Posterior vena cava (tissue), 2 donors: ENCODE measurements at regions not wholly inside any gene's neighbourhood (a gene's known extent, or its start where the extent isn't known, plus 50 kb on each side); places are given as distances from the start of the nearest gene placed in this dataset.
"Not testable (repeated sequence)": the region's sequence is repeated elsewhere in the genome, so short reads cannot be mapped to it uniquely, and the experiment has no call there.

Source experiments
- DNase-seq: peaks from one replicate; pipeline ENCODE4 v3.0.0-alpha.2; 2020; ENCODE audit warnings: low spot score
- intact Hi-C, 2 donors: fragments of 100-400 bp; cut with DNase I; formaldehyde crosslinking; loops; one replicate each; pipeline versions ENCODE4 v1.14.1 to v1.14.2; 2022 to 2023
- donor health status: DM: yes; HTN: yes; CAD: no.
- donor health status: DM: yes; HTN: yes; CAD: no.

DNA sequence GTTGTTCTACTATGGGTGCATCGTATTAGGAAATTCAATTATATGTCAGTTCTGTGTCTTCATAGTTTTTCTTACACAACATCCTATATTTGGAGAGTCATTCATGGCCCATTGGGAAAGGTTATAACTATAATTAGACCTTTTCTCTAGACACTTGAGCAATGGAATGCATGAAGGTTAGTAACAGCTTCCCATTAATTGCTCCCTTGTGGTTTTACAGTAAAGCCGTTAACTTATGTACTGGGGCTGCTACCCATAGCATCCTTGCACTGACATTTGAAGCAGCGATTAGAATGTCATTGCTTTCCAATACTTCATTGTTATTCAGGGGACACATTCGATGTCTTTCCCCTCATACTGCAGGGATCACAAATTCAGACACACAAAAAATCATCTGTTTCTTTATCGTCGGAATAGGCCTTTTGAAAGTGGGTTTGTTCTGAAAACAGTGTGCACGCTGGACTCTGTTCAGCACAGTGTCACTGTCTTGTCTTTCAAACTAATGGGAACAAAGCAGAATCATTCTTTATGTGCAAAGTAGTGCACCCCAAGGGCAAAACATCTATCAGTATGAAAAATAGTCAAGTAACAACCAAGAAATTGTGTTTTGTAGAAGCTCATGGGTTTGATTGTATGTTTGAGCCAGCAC, 634.3 kb upstream of the MAP3K7 start:
- intact Hi-C loops = no loop called here
- no peak for DNase-seq

DNA sequence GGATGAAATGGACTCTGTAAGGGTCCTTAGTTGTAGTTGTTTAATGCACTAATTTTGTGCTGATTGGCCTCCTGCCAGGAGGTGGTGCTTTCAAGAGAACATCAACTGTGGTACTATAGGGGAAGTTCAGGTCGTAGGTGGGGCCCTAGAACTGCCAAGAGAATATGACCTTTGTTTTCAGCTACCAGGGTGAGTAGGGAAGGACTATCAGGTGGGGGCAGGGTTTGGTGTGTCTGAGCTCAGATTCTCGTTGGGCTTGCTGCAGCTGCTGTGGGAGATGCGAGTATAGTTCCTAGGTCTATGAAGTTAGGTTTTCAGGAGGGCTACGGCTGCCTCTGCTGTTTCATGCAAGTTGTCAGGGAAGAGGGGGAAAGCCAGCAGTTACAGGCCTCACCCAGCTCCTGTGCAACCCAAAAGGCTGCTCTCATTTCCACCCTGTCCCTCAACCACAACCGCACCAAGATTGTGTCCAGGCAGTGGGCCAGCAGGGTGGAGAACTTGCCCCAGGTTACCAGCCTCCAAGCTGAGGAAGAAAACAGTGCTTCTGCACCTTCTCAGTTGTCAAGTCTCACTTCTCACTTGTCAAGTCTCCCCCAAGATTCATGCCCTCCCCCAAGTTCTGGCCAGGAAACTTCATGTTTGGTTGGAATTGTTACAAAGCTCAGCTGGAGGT, 626.5 kb upstream of the MAP3K7 start:
- DNase-seq = peak; percentile 54
- intact Hi-C loops = no loop called here

DNA sequence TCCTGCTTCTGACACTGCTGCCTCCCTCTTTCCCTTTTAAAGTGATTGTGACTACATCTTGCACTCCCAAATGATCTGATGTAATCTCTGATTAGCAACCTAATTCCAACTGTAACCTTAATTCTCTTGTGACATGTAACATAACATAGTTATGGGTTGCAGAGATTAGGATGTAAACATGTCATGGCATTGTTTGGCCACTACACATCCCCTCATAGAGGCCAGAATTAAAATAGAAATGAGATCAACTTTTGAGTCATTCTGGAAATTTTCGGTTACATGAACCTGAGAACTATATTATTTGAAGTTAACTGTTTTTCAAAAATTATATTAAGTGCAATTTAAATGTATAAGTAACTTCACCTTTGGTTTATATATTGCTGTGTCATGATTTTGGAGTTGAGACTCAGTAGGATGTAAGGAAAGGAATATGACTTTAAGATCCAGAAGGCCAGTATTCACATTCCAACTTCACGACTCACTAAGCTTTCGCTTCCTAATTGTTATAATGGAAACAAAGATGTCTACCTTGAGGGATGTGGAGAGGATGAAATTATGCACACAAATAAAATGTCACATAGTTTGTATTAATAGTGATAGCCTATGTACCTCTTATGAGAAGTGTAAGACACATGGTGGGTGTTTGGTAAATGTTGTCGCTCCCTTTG, 611.9 kb upstream of the MAP3K7 start:
- intact Hi-C loops = no loop called here
- no peak for DNase-seq

DNA sequence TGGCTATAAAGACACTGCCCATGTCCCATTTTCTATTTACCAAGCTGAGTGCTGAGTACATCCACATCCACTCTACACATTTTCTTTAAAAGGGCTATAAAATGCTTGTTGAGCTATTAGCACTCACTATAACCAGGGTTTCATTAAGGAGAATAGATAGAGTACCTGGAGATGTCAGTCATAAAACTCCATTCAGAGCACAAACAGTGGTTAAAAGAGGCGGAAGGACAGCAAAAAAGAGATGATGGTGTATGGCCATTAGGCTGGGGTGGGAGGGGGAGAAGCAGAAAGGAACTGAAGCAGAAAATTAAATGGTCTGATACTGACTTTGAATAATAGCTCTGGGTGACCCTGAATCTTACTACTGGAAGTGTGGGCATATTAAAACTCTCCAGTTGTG, 609.9 kb upstream of the MAP3K7 start:
- intact Hi-C loops = no loop called here
- no peak for DNase-seq

DNA sequence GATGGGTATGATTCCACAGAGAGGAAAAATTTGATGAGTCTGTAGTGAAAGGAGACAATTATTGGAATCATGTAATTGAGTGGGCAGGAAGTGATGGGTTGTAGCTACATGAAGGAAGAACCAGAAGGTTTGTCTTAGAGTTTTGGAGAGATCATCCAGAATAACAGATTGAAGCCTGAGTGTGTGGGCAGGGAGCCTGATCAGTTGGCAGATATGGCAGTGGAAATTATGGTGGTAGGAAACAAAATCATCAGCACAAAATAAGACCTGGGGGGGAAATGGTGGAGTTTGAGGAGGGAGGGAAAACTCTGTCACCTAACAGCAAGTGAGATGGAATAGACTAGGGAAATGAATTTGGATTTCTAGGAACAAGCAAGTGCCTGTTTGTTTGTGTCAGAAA, 606.6 kb upstream of the MAP3K7 start:
- intact Hi-C loops = no loop called here
- no peak for DNase-seq

DNA sequence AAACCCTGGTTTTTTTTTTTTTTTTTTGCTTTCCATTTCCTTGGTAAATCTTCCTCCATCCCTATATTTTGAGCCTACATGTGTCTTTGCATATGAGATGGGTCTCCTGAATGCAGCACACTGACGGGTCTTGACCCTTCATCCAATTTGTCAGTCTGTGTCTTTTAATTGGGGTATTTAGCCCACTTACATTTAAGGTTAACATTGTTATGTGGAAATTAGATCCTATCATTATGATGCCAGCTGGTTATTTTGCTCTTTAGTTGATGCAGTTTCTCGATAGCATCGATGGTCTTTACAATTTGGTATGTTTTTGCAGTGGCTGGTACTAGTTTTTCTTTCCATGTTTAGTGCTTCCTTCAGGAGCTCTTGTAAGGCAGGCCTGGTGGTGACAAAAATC, 603.2 kb upstream of the MAP3K7 start:
- intact Hi-C loops, DNase-seq: not testable (repeated sequence)

DNA sequence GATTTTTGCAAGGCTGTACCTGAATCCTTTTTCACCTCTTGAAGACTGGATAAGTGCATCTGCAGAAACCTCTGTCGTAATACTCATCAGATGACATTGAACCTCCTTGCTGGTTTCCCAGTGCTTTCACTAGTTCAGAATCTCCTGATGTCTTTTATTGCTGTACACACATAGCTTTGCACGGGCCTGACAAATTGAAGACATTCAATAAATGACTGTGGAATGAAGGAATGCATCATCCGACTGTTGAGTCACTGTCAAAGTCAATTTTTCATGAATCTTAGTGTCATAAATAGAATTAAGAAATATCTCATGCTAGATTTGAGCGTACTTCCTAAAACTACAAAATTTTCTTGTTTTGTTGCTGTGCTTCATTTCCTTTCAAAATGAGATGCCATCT, 598.2 kb upstream of the MAP3K7 start:
- intact Hi-C loops = no loop called here

DNA sequence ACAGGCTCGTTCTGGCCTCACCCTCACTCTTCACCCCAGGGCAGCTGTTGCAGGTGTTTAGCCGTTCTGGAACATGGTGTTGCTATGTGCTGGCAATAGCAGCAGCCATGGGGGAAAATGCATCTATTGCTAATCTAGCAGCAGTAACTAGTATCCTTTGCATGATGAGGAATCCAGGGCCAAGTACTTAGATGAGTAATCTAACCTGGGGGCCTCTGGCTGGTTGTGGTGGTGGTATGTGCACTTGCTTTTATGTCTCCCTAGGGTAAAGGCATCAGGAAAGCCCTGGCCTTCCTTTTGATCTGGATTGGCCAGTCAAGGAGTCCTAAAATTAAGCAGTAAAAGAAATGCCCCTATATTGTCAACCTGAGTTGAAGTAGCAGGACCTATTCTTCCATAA, 594.5 kb upstream of the MAP3K7 start:
- no peak for DNase-seq
- intact Hi-C loops = no loop called here

More for the DNA sequence above, 598.2 kb upstream of the MAP3K7 start:
- no peak for DNase-seq

DNA sequence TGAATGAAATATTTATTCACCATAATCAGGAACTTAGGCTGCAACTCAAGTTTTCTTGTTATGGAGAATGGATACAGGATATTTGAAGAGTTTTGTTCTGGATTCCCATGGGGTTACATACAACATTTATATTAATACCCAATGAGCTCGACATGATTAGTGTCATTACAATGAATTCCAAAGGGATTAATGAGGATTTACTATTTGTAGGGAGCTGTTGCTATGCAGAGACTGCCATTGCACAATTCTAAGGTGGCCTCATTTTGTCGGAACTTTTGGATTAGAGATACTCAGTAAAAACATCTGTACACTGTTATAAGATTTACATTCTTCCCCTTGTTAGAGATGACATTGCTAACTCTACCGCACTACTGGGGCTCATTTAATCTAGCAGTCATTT, 586.8 kb upstream of the MAP3K7 start:
- intact Hi-C loops = no loop called here
- DNase-seq = no peak

DNA sequence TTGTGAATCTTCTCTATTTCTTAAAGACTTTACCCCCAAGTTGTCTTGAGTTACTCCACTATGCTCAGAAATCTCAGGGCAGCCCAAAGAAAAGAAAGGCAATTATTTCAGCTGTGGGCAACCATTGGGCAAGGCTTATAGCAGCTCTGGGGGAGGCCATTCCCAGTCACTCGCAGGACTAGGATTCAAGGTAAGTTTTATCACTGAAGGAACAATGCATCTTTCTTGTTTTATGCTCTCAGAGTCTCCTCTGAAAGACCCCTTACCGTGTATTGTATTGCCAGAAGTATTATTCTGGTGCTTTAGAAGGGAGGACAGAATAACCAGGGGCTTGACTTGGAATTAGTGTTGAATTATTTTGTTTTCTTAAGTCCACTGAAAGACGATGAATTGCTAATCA, 586.3 kb upstream of the MAP3K7 start:
- intact Hi-C loops = no loop called here
- DNase-seq = no peak

DNA sequence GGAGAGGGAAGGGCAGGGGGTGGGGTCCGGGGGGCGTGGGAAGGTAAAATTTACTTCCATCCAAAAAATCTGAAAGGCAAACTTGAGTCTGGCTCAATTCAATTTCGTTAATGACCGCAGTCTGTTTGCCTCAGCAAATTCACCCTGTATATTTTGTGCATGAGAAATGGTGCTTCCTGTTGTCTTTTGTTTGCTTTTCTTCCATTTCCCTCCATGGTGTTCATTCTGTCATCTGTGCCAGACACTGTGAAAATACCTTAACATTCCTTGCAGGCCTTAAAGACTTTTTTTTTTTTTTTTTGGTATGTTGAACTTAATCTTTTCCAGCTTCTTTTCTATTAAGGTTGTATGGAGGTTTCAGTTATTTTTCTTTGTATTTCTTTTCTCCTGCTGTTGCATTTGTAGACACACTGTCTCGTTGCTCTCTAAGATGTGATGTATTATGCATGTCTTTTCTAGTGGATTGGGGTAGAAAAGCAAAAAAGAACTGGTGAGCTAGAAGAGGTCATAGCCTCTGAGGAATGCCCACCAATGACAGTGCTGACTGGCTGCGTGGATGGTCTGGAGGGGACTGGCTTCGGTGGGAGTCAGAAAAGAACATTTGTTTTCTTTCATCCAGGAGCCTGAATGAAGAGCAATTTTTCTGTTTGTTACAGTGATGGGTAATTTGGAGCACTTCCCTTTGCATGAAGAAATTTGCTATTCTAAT, 585.0 kb upstream of the MAP3K7 start:
- intact Hi-C loops = no loop called here
- DNase-seq = no peak

DNA sequence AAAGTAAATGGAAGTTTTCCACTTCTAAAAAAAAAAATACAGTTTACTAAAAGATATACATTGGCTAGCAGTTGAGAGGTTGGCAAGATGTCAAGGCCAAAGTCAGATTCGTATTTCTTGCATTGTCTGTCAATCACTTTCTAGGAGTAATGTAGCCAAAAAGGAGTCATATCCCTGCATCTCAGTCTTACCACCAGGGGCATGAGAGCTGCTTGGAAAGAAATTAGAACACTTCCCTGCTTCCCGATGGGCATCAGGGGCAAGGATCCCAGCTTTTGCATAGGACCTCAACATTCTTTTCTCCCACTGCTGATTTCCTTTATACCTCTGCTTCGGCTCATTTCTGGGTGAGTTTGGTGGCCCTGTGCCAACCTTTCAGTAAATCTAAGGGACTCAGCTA, 581.0 kb upstream of the MAP3K7 start:
- intact Hi-C loops = no loop called here
- DNase-seq = no peak

DNA sequence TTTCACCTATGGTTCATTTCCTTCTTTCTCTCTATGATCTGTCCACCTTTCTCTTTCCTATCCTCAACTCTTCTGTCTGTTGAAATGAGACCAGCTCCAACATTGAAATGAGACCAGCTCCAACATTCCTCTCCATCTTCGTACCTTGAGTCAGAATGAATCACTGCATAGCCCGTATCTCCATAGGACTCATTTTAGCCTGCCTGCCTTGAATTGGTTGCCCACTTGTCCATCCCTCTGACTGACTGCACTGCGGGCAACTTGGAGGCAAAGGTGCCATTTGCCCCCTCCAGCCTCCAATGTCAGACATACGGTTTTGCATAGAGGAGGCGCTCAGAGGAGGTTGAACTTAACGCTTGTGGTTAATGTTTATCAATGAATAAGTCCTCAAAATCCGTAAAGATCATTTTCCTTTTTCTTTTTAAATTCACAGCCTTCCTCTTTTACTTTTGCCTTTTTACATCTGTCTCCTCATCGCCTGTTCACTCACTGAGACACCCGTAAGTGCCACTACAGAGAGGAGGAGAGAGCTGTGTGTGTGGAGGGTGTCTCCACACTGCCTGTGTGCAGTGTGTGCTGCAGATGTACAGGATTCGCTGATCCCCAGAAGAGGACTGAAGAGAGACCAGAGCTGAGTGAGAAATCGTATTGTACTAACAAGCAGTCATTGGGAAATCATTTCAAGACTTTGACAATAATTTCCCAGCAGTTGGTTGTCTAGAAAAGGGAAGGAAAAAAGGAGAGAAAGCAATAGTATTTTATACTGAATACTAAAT, 579.6 kb upstream of the MAP3K7 start:
- intact Hi-C loops = no loop called here
- DNase-seq = no peak

DNA sequence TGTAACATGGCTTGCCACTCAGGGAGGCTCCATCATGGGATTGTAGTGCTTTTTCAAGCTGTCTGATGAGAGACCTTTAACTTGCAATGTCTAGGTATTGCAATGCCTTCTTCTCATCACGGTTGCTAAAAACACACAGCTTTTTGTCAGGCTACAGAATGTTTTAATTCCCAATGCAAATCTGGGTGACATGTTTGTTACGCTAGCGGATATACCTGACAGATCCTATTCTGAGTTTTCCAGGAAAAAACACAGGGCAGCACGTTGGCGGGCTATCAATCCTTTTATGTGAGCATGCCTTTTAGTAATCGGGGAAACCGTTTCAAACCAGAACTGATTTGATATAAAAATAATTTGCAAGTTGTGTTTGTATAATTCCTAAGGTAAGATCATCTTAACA, 577.2 kb upstream of the MAP3K7 start:
- intact Hi-C loops = no loop called here
- no peak for DNase-seq

DNA sequence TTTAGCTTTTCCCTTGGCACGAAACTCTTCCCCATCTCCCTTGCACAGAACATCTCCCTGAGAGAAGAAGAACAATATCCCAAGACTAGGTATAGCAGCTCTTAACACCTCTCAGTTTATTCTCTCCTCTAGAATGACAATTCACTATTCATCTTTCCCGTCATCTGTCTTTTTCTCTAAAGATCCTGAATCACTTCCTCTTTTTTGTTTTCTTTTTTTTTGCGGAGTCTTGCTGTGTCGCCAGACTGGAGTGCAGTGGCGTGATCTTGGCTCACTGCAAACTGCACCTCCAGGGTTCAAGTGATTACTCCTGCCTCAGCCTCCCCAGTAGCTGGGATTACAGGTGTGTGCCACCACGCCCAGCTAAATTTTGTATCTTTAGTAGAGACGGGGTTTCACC, 574.4 kb upstream of the MAP3K7 start:
- intact Hi-C loops = no loop called here
- no peak for DNase-seq

DNA sequence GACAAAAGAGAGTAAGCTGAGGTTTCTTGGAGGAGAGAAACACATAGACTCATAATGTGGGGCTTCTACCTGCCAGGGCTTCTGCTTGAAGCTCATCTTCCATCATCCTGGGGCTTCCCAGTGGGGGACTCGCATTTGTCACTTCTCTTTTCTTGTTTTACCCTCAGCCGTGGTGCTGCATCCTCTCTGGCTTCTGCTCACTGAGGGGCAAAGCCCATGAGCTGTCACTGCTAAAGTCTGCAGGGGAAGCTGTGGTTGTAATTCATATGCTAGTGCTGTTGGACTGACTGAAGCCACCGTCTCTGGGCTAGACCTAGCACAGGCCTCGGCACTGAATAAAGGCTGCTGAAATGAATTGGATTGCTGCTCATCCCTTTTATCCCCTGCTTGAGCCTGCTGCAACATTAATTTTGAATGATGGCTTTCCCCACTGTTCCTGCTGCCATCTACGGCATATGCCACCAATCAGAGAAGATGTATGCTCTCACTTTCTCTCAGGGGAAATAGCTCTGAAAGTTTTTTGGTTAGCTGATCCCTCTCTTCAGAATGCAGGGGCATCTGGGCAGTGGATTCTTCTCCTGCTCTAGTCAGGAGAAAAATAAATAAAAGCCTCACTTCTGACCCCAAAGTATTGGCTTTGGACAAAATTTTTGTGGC, 568.4 kb upstream of the MAP3K7 start:
- no peak for DNase-seq
- intact Hi-C loops = no loop called here

DNA sequence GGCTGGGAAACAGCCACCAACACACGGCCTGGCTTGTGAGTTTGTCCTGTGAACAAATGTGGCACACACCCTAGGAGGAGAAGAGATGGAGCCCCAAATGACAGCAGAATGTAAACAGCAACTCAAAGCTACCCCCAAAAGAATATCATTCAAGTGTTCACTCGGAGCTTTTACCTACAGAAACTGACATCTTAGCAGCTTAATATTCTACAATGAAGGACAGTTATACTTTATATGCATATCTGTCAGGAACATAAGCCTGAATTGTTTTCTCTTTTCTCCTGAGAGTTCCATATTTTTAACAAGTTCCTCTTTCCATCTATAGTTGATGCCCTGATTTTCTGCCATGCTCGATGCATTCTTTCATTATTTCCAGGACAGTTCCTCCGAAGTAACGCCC, 566.0 kb upstream of the MAP3K7 start:
- intact Hi-C loops = no loop called here
- DNase-seq = no peak

DNA sequence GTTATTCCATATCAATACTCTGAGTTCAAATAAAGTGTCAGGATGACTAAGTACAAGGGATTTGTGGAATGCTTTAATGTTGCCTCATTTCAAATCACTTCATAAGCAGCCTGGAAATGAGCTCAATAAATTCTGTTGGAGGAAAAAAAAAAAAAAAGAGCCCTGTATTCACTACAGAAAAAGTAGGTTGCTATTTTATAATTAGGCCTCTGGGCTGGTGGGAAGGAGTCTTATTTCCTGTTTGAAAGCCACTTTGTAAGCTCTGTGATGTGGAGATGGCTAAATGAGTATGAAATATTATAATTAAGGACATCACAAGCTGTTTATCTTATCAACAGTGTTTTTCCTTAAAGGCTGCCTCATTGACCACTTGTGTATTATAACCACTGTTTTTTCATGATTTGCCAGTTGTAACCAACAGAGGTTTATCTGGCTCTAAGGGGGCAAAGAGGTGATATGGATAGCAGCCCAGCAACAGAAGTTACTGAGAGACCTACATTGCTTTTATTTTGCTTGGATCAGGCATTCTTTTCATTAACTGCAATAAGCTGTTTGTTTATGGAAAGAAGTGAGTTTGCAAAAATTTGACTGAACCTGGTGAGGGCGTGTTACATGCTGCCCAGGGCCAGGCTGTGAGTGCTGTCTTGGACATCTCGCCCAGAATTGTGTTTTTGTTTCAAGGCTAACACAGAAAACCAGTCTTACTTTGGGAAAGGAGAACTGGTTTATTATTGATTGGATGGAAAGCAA, 563.3 kb upstream of the MAP3K7 start:
- DNase-seq = no peak
- intact Hi-C loops = no loop called here
